ENCODE measurements at regions not wholly inside any gene's neighbourhood (a gene's known extent, or its start where the extent isn't known, plus 50 kb on each side); places are given as distances from the start of the nearest gene placed in this dataset.

DNA sequence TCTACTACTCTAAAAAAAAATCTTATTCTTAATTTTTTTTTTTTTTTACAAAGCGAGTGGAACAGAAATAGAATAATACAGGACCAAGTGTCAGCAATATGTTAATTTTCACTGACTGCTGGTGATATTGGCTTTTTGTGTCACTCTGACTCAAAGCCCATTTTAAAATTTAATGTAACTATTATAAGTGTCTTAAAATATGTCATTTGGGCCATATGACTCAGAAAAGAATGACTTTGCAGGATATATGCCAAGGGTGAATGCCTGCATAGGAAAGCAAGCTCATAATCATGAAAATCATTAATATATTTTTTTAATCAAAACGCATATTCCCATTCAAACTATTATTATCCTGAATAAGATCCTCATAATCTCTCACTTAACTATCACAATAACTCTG lies 149.2 kb downstream of the GNAT3 start:
- TF ChIP-seq, protein P1, sequence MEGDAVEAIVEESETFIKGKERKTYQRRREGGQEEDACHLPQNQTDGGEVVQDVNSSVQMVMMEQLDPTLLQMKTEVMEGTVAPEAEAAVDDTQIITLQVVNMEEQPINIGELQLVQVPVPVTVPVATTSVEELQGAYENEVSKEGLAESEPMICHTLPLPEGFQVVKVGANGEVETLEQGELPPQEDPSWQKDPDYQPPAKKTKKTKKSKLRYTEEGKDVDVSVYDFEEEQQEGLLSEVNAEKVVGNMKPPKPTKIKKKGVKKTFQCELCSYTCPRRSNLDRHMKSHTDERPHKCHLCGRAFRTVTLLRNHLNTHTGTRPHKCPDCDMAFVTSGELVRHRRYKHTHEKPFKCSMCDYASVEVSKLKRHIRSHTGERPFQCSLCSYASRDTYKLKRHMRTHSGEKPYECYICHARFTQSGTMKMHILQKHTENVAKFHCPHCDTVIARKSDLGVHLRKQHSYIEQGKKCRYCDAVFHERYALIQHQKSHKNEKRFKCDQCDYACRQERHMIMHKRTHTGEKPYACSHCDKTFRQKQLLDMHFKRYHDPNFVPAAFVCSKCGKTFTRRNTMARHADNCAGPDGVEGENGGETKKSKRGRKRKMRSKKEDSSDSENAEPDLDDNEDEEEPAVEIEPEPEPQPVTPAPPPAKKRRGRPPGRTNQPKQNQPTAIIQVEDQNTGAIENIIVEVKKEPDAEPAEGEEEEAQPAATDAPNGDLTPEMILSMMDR (tag by site-specific recombination; IDR thresholded peaks at IDR 0.05): no peak
- no peak for TF ChIP-seq ZNF174 (tag by site-specific recombination; IDR thresholded peaks at IDR 0.05)
- TF ChIP-seq ZNF311 (tag by site-specific recombination; IDR thresholded peaks at IDR 0.05; ENCODE audit: borderline replicate concordance): no peak
- no peak for TF ChIP-seq BCL11B (tag by site-specific recombination; IDR thresholded peaks at IDR 0.05; ENCODE audit: low read depth)

All from HEK293 (cell line).